ENCODE measurements at regions not wholly inside any gene's neighbourhood (a gene's known extent, or its start where the extent isn't known, plus 50 kb on each side); places are given as distances from the start of the nearest gene placed in this dataset.

DNA sequence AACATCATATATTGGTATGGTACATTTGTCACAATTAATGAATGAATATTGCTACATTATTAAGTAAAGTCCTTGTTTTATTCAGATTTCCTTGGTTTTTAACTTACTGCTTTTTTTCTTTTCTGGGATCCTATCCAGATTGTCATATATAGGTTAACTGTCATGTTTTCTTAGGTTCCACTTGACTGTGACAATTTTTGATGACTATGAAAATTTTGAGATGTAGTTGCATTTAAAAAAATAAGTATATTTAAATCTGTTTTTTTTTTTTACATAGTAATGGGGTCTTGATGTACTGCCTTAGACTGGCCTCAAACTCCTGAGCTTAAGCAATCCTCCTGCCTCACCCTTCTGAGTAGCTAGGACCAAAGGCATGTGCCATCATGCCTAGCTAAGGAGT lies 76.8 kb downstream of the ATP6V1G3 start:
- no peak overlapping the region for H3K27ac ChIP-seq
- no peak overlapping the region for H3K4me3 ChIP-seq
- no peaks in the 10 kb centered on the region for H3K9me3 ChIP-seq
- ATAC-seq: no peak
- TF ChIP-seq CTCF (IDR thresholded peaks at IDR 0.05): no peak
- intact Hi-C loops (cut with DNase I): loop anchor here (10.0 kb wide), 1 partner anchor 939 kb away; no protein-coding TSS in a partner anchor
- H3K27me3 ChIP-seq (ENCODE audit: low read depth): no peaks in the 10 kb centered on the region
- no peak for DNase-seq
- no peaks in the 10 kb centered on the region for H3K36me3 ChIP-seq
- no peaks in the 10 kb centered on the region for H3K4me1 ChIP-seq

GRCh38 chr1:198462365-198463019 lies 78.0 kb downstream of the ATP6V1G3 start:
- intact Hi-C loops (cut with DNase I): loop anchor here (10.0 kb wide), 1 partner anchor 938 kb away; no protein-coding TSS in a partner anchor
- Histone ChIP-seq H3K36me3 (no peaks in the 10 kb centered on the region), H3K4me3 (no peak overlapping the region), H3K27me3 (ENCODE audit: low read depth) (no peaks in the 10 kb centered on the region), H3K27ac (no peak overlapping the region), H3K9me3 (no peaks in the 10 kb centered on the region), H3K4me1 (no peaks in the 10 kb centered on the region)
- TF ChIP-seq CTCF (IDR thresholded peaks at IDR 0.05): no peak
- ATAC-seq: no peak
- DNase-seq: no peak

GRCh38 chr1:198455966-198456365 lies 84.5 kb downstream of the ATP6V1G3 start:
- H3K4me1 ChIP-seq: no peaks in the 10 kb centered on the region
- DNase-seq (no peak), ATAC-seq (no peak)
- no peaks in the 10 kb centered on the region for H3K27me3 ChIP-seq (ENCODE audit: low read depth)
- intact Hi-C loops (cut with DNase I): no loop called here
- no peaks in the 10 kb centered on the region for H3K9me3 ChIP-seq
- no peaks in the 10 kb centered on the region for H3K36me3 ChIP-seq
- H3K4me3 ChIP-seq: no peak overlapping the region
- no peak for TF ChIP-seq CTCF (IDR thresholded peaks at IDR 0.05)
- no peak overlapping the region for H3K27ac ChIP-seq

DNA sequence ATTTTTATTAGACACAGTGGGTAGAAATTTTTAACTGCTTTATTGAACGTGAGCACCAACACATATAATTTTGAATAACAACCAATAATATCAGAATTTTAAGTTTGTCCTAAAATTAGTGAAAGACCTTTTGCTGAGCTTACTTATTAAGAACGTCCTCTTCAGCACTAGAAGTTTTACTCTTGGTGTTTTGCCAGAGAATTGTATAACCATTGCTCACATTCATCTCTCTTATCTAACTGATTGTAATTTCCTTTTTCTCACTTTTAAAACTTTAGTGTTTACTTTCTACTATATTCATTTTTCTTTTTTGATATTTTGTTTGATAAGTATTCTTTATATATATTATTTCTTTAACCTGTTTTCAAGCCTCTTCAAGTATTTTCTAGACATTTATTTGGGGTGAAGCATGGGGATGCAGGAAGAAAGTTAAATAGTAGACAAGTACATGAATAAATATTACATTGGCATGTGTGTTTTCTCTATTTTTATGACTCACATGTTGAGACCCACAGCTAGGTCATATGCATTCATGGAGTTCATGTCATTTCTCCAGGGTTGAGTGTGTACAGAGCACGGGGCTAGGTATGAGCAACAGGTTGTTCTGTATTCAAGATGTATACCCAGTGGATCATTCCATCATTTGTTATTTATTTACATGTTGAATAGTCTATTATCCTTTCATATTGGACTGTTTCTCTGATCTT lies 90.6 kb downstream of the ATP6V1G3 start:
- Histone ChIP-seq H3K4me1 (no peaks in the 10 kb centered on the region), H3K9me3 (no peaks in the 10 kb centered on the region), H3K4me3 (no peak overlapping the region), H3K27ac (no peak overlapping the region), H3K27me3 (ENCODE audit: low read depth) (no peaks in the 10 kb centered on the region), H3K36me3 (no peaks in the 10 kb centered on the region)
- ATAC-seq: peak; percentile 61 to 89
- no peak for DNase-seq
- intact Hi-C loops (cut with DNase I): no loop called here
- no peak for TF ChIP-seq CTCF (IDR thresholded peaks at IDR 0.05)

DNA sequence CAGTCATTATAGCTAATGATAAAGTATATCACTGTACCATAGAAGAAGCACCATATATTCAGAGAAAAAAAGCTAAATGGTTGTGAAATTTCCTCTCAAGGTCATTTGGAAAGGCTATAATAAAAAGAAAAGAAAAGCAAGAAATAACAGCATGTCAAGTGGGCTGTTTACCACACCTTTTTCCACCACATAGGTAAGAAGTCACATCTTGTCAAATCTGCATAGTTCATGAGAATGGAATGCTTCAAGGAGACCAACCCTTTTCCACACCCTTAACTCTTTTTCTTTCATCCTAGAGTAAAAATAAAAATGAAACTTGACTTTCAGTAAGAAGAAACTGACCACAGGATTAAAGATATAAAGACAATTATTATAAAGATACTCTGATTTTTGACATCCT lies 91.2 kb downstream of the ATP6V1G3 start:
- H3K4me1 ChIP-seq: no peaks in the 10 kb centered on the region
- intact Hi-C loops (cut with DNase I): no loop called here
- H3K4me3 ChIP-seq: no peak overlapping the region
- H3K36me3 ChIP-seq: no peaks in the 10 kb centered on the region
- H3K27me3 ChIP-seq (ENCODE audit: low read depth): no peaks in the 10 kb centered on the region
- TF ChIP-seq CTCF (IDR thresholded peaks at IDR 0.05): no peak
- ATAC-seq (peak; percentile 88 to 95), DNase-seq (no peak)
- no peaks in the 10 kb centered on the region for H3K9me3 ChIP-seq
- no peak overlapping the region for H3K27ac ChIP-seq
